Activated T-helper 17 cell treated with anti-CD3 and anti-CD28 coated beads, Interleukin-2, amount 50 U/mL, for 72 hours (primary cell): ENCODE measurements at regions not wholly inside any gene's neighbourhood (a gene's known extent, or its start where the extent isn't known, plus 50 kb on each side); places are given as distances from the start of the nearest gene placed in this dataset.
"Not testable (repeated sequence)": the region's sequence is repeated elsewhere in the genome, so short reads cannot be mapped to it uniquely, and the experiment has no call there.

Source experiments
- ATAC-seq: fragments of 150-1000 bp; cut with Tn5 transposase; replicated peaks from 2 replicates; pipeline ENCODE4 v1.10.0; 2021; ENCODE audit warnings: mild to moderate bottlenecking, moderate library complexity
- H3K27ac Mint-ChIP-seq: one replicate; pipeline ENCODE4 v1.8.0; 2022; ENCODE audit warnings: mixed read lengths
- H3K27me3 Mint-ChIP-seq: one replicate; pipeline ENCODE4 v1.8.0; 2022; ENCODE audit warnings: mixed read lengths
- H3K36me3 Mint-ChIP-seq: one replicate; pipeline ENCODE4 v1.8.0; 2022; ENCODE audit warnings: low read depth, mild to moderate bottlenecking, mixed read lengths
- H3K4me1 Mint-ChIP-seq: one replicate; pipeline ENCODE4 v1.8.0; 2022; ENCODE audit warnings: mixed read lengths
- H3K4me3 Mint-ChIP-seq: one replicate; pipeline ENCODE4 v1.8.0; 2022; ENCODE audit warnings: mild to moderate bottlenecking, mixed read lengths
- H3K9me3 Mint-ChIP-seq: one replicate; pipeline ENCODE4 v1.8.0; 2022; ENCODE audit warnings: mixed read lengths

DNA sequence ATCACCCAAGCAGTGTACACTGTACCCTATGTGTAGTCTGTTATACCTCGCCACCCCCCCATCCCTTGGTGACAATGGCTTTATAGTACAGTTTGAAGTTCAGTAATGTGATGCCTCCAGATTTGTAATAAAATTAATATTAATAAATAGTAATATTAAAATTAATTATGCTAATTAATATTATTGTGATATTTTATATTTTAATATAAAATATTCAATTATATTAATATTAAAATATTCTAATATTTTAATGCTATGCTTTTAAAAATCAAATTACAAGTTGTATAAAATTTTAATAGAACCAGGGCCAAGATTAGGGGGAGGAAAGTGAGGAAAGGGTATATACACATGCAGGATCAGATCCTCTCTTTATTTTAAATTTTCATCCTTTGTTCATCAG, 147.7 kb upstream of the MAP3K1 start:
- Mint-ChIP-seq H3K9me3 (no peaks in the 10 kb centered on the region), H3K36me3 (no peaks in the 10 kb centered on the region), H3K4me1 (peaks cover 17% of the 10 kb centered on the region), H3K27ac (no peak overlapping the region), H3K27me3 (no peaks in the 10 kb centered on the region), H3K4me3 (no peak overlapping the region)
- ATAC-seq: no peak

DNA sequence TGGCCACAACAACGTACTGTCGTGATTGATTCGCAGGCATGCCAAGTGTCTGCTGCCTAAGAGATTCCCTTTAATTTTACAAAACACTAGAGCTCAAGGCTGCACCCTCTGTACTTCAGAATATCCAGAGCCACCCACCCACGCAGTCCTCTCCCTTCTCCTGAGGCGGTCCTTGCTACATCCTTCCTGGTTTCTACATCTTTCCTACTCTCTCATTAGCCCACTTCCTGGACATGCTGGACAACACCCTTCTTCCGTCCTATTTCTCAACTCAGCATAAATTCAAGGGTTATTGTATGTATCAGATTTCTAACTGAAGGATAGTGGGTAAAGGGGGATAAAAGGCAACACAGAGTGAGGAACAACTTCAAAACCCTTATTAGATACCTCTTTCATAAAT, 148.4 kb upstream of the MAP3K1 start:
- H3K4me3 Mint-ChIP-seq: no peak overlapping the region
- no peak for ATAC-seq
- no peaks in the 10 kb centered on the region for H3K36me3 Mint-ChIP-seq
- H3K4me1 Mint-ChIP-seq: peaks cover 17% of the 10 kb centered on the region
- no peaks in the 10 kb centered on the region for H3K9me3 Mint-ChIP-seq
- H3K27ac Mint-ChIP-seq: no peak overlapping the region
- H3K27me3 Mint-ChIP-seq: no peaks in the 10 kb centered on the region

DNA sequence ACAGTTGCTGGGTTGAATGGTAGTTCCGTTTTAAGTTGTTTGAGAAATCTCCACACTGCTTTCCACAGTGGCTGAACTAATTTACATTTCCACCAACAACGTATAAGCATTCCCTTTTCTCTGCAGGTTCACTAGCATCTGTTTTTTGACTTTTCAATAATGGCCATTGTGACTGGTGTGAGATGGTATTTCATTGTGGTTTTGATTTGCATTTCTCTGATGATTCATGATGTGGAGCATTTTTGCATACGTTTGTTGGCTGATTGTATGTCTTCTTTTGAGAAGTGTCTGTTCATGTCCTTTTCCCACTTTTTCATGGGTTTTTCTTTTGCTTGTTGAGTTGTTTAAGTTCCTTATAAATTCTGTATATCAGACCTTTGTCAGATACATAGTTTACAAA, 150.2 kb upstream of the MAP3K1 start:
- H3K27me3 Mint-ChIP-seq, H3K9me3 Mint-ChIP-seq: not testable (repeated sequence)
- ATAC-seq: peak; percentile 15

DNA sequence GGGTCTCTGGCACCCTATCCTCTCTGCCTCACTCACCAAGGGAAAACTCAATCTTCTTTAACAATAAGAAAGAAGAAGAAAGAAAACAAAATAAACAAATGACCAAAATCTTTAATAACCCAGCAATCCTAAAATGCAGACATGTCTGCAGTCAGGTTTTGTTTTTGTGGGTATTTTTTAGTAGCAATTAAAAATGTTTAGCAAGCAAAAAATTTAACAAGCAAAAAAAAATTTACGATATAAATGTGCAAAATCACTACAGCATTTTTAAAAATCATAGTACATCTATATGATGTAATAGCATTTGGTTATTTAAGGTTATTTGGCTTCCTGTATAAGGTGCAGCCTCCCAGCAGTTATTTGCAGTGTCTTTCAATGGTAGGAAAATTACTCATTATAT, 151.3 kb upstream of the MAP3K1 start:
- Mint-ChIP-seq H3K4me3 (no peak overlapping the region), H3K36me3 (no peaks in the 10 kb centered on the region), H3K4me1 (peaks cover 15% of the 10 kb centered on the region), H3K27ac (no peak overlapping the region), H3K27me3 (no peaks in the 10 kb centered on the region), H3K9me3 (no peaks in the 10 kb centered on the region)
- no peak for ATAC-seq

More for the DNA sequence above, 150.2 kb upstream of the MAP3K1 start:
- H3K4me3 Mint-ChIP-seq, H3K36me3 Mint-ChIP-seq, H3K27ac Mint-ChIP-seq: not testable (repeated sequence)
- peaks cover 17% of the 10 kb centered on the region for H3K4me1 Mint-ChIP-seq

DNA sequence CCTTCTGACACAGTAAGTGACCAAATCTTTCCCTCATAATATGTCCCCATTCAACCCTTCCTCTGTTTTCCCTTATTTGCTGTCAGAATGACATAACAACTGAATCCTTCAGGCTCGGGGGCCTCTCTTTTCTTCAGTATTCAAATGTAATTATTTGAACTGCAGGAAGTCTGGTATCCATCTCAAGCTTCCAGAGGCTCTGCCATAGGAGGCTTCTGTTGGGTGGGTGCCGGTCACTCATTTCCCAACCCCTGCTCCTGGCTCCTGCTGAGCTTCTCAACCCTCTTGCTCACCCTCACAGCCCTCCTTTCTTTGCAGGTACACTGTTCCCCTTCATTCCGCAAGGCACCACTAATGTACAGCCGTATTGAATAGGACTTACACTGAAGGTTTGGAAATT, 151.8 kb upstream of the MAP3K1 start:
- Mint-ChIP-seq H3K4me3 (no peak overlapping the region), H3K4me1 (peaks cover 20% of the 10 kb centered on the region), H3K27me3 (no peaks in the 10 kb centered on the region), H3K36me3 (no peaks in the 10 kb centered on the region), H3K9me3 (no peaks in the 10 kb centered on the region), H3K27ac (no peak overlapping the region)
- no peak for ATAC-seq

DNA sequence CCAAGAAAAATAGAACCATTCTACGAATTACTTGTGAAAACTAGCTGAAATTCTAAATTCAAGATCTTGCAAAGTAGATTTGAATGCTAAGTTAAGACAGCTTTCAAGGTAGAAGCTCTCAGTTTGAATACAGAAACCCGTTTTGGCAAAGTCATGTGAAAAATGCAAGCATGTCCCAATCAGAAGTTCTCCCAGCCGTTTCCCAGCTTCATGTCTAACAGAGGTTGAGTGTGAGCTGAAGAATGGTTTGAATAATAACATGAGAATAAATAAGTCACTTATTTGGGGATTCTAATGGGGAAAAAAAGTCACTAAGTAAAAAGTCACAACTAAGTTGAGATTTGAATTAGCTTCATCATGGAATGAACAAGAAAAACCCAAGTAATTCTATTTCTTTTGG, 152.5 kb upstream of the MAP3K1 start:
- no peak overlapping the region for H3K27ac Mint-ChIP-seq
- H3K9me3 Mint-ChIP-seq: no peaks in the 10 kb centered on the region
- ATAC-seq: no peak
- H3K27me3 Mint-ChIP-seq: no peaks in the 10 kb centered on the region
- no peaks in the 10 kb centered on the region for H3K36me3 Mint-ChIP-seq
- peaks cover 20% of the 10 kb centered on the region for H3K4me1 Mint-ChIP-seq
- H3K4me3 Mint-ChIP-seq: no peak overlapping the region

DNA sequence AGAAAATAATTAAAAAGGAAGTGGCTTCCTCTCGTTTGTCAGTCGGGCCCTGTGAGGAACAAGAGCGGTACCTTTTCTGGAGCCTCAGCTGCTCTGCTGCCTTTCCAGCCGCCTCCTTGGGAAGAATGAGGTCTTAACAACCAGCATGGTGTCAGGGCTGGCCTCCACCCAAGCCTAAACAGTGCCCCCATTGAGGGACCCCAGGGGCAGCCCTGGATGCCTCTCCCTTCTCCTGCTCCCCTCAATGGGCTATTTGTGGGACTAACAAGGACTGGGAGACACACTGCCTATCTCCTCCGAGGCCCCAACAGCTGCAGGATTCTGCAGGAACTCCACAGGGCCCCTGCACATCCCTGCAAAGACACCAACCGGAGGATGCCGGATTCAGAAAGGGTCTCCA, 155.4 kb upstream of the MAP3K1 start:
- ATAC-seq: no peak
- Mint-ChIP-seq H3K9me3 (no peaks in the 10 kb centered on the region), H3K4me1 (peaks cover 19% of the 10 kb centered on the region), H3K27me3 (no peaks in the 10 kb centered on the region), H3K27ac (no peak overlapping the region), H3K4me3 (no peak overlapping the region), H3K36me3 (no peaks in the 10 kb centered on the region)

DNA sequence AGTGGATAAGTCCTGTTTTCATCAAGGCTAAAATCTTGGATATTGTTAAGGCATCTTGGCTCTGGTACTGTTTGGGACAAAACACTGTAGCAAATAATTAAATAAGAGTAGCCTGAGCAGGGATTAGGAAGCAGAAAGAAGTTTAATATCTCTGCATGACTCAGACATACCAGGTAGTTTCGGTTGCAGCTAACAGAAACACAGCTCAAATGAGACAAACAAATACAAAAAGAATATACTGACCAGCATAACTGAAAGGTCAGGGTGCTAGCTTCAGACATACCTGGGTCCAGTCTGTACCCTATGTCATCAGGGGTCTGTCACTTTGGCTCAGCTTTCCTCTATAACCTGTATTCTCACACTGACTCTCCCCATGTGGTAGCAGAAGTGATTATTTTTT, 156.4 kb upstream of the MAP3K1 start:
- Mint-ChIP-seq H3K4me1 (peaks cover 19% of the 10 kb centered on the region), H3K27me3 (no peaks in the 10 kb centered on the region), H3K36me3 (no peaks in the 10 kb centered on the region), H3K9me3 (no peaks in the 10 kb centered on the region), H3K27ac (no peak overlapping the region), H3K4me3 (no peak overlapping the region)
- ATAC-seq: peak; percentile 45

DNA sequence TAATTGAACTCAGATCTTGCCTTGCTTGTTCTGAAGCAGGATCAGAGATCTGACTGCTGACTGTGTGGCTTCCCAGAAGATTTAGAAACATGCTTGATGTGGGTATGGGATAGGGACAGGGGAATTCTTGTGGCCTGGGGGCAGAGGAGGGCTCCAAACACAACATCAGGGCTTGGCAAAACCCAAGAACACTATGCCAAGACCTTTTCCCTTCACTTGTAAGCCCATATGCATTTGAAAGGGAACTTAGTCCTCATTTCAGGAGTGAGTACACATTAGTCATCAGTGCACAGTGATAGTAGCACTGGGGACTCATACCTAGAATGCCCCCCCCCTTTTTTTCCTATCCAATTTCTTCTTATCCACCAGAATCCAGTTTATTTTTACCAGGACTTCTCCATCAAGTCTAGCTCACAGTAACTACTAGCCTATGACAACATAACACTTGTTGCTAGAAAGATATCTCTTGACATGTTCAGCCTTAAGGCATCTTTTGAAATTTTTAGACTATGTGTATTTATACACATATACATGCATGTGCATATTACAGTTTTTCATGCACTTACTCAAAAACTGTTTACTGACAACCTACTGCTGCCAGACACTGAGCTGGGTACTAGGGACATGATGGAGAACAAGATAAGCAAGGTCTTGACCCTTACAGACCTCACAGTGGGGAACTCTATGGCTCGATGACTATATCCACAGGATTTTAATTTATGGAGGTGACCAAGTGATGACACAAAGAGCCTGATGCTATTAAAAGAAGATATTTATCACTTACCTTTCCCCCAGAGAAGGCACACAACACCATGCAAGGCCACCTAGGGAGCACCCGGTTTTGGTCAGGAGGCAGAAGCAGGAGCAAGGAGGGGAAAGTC, 158.3 kb upstream of the MAP3K1 start:
- Mint-ChIP-seq H3K27ac (no peak overlapping the region), H3K9me3 (peaks cover 2% of the 10 kb centered on the region), H3K27me3 (no peaks in the 10 kb centered on the region), H3K36me3 (no peaks in the 10 kb centered on the region), H3K4me3 (no peak overlapping the region), H3K4me1 (peaks cover 27% of the 10 kb centered on the region)
- peak; percentile 93 for ATAC-seq

DNA sequence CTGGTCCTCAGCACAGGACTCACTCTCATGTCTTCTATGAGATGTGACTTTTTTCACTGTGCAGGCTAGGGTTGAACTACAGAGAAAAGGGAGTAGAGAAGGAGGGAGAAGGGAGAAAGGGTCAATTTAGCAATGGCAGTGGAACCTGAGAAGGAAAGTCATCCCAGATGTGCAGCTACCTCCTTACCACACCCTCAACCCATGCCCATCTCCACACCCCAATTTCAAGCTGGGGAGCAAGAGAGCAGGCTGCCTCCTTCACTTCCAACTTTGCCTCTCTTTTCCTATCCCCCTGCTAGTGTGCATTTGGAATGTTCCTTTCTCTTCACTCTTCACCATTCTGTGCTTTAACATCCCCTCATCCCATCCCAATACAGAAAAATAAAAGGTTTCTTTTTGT, 163.5 kb upstream of the MAP3K1 start:
- Mint-ChIP-seq H3K27ac (no peak overlapping the region), H3K4me1 (peaks cover 35% of the 10 kb centered on the region), H3K9me3 (peaks cover 6% of the 10 kb centered on the region), H3K4me3 (no peak overlapping the region), H3K27me3 (no peaks in the 10 kb centered on the region), H3K36me3 (no peaks in the 10 kb centered on the region)
- no peak for ATAC-seq

DNA sequence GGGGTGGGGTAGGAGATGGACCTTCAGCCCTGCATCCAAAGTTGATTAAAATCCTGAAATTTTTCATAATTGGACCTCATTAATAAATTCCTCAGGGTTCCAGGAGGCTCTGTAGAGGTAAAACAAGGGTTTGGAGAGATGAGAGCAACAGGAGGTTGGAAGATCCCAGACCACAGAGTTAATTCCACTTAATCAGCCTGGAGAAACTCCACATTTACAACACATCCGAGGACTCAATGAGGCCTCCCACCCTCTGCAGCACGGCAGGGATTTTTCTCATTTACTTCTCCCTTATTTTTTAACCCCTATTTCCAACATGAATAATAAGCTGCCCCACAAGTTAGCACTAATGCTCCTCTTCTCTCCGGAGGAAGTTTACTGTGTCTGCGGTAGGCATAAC, 165.0 kb upstream of the MAP3K1 start:
- Mint-ChIP-seq H3K27ac (no peak overlapping the region), H3K9me3 (peaks cover 6% of the 10 kb centered on the region), H3K36me3 (no peaks in the 10 kb centered on the region), H3K27me3 (no peaks in the 10 kb centered on the region), H3K4me1 (peaks cover 35% of the 10 kb centered on the region), H3K4me3 (no peak overlapping the region)
- no peak for ATAC-seq

DNA sequence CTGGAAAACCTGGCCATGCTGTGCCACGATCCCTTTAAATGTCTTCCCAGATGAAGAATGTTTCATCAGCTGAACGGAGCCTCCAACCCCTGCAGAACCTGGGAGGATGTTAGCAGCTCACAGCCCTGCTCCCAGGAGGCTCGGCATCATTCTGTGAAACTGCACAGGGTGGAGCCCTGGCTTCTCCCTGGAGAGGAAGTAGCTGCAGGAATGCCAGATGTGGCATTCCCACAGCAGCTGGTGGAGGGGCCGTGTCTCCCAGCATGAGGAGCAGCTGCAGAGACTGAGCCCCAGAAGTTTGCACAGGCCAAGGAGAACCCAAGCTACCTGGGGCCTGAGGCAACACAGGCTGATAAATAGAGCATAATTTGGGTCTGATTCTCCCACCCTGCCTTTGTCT, 165.8 kb upstream of the MAP3K1 start:
- Mint-ChIP-seq H3K4me3 (no peak overlapping the region), H3K27me3 (no peaks in the 10 kb centered on the region), H3K36me3 (no peaks in the 10 kb centered on the region), H3K27ac (no peak overlapping the region), H3K9me3 (peaks cover 6% of the 10 kb centered on the region), H3K4me1 (peaks cover 37% of the 10 kb centered on the region)
- no peak for ATAC-seq

DNA sequence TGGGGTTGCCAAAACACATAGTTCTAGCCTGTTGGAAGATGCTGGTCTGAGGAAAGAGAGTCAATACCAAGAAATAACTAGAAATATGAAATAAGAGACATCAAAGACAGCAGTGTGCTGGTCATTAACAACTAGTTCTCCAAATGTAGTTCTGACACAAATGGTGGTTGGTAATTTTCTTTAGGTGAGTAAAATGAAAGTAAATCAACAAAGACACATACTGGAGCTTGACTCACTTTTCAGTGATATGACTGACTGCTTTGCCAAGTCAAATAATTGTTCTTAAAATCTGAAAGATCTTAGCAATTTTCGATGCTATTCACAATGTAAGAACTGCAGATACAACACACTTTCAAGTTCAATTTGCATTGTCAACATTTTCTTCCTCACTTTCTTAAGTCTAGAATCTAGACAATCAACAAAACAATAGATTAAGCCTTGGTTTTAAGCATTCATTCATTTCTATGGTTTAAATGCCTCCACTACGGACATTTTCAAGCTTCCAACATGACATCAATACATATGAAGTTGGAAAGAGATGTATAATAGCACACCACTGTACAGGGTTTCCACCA, 166.8 kb upstream of the MAP3K1 start:
- H3K4me3 Mint-ChIP-seq: peak overlapping the region; percentile 23
- H3K4me1 Mint-ChIP-seq: peaks cover 36% of the 10 kb centered on the region
- no peaks in the 10 kb centered on the region for H3K27me3 Mint-ChIP-seq
- H3K27ac Mint-ChIP-seq: peak overlapping the region; percentile 54
- H3K36me3 Mint-ChIP-seq: no peaks in the 10 kb centered on the region
- H3K9me3 Mint-ChIP-seq: peaks cover 6% of the 10 kb centered on the region
- peak; percentile 92 for ATAC-seq

DNA sequence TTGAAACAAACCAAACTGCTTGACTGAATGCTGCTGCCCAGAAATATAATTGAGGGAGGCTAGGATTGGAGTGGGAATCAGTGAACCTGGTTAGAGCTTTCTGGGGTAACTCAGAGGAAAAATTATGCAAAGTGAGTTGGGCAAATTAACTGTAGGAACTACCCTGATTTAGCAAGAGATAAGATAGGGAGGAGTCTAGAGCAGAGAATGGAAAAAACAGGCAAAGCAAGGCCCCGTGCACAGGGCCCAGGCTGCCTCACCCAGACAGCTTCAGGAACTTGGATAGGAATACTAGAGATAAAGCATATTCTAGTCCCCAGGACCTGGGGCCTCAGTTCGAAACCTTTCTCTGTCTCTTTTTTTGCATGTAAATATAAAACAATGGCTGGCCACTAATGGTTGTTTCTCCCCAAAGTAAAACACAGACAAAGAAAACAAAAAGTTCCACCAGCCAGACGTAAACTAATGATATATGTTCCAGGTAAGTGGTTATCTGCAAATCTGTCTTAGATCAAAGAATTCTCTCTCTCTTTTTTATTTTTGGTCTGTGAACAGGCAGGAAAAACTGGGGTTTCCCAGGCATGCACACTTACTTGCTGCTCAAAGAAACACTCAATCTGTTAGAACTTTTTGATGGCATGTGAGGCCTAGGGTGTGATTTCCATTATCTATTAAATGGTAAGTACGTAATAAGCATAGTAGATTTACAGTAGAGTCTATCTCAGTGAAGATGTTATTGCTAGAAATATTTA, 168.1 kb upstream of the MAP3K1 start:
- H3K4me3 Mint-ChIP-seq: peak overlapping the region; percentile 23
- H3K4me1 Mint-ChIP-seq: peaks cover 33% of the 10 kb centered on the region
- H3K27ac Mint-ChIP-seq: no peak overlapping the region
- H3K9me3 Mint-ChIP-seq: peaks cover 6% of the 10 kb centered on the region
- ATAC-seq: no peak
- H3K27me3 Mint-ChIP-seq: no peaks in the 10 kb centered on the region
- no peaks in the 10 kb centered on the region for H3K36me3 Mint-ChIP-seq
